SU-DHL-6 (cell line): ENCODE measurements at regions not wholly inside any gene's neighbourhood (a gene's known extent, or its start where the extent isn't known, plus 50 kb on each side); places are given as distances from the start of the nearest gene placed in this dataset.

Experiments
- CTCF ChIP-seq: fragments of 200-600 bp; sonication (generic); IDR thresholded peaks from one replicate; pipeline ENCODE4 v1.5.1; 2017; ENCODE audit warnings: antibody characterized with exemption, mild to moderate bottlenecking, low read length, moderate library complexity; ENCODE audit not compliant: insufficient read depth, poor library complexity, severe bottlenecking
- EZH2phosphoT487 ChIP-seq: fragments of 200-600 bp; sonication (generic), shearing (Covaris generic); conservative IDR thresholded peaks from 2 replicates; pipeline ENCODE4 v1.6.1; 2018; ENCODE audit warnings: mild to moderate bottlenecking, antibody characterized with exemption, low read length, moderate library complexity, mixed read lengths

GRCh38 chr9:109971226-109971625 lies 191.2 kb downstream of the PALM2AKAP2 start:
- no peak for TF ChIP-seq CTCF
- no peak for TF ChIP-seq EZH2phosphoT487
